GM12874 (cell line): ENCODE measurements at regions not wholly inside any gene's neighbourhood (a gene's known extent, or its start where the extent isn't known, plus 50 kb on each side); places are given as distances from the start of the nearest gene placed in this dataset.

Experiments used
- CTCF ChIP-seq: IDR thresholded peaks from 2 replicates; pipeline ENCODE4 v1.5.1; 2011; ENCODE audit warnings: low read depth, mild to moderate bottlenecking, control low read depth, low read length, moderate library complexity; ENCODE audit not compliant: insufficient read depth

GRCh38 chr7:101747053-101747878, 70.2 kb upstream of the CUX1 start:
- no peak for TF ChIP-seq CTCF

DNA sequence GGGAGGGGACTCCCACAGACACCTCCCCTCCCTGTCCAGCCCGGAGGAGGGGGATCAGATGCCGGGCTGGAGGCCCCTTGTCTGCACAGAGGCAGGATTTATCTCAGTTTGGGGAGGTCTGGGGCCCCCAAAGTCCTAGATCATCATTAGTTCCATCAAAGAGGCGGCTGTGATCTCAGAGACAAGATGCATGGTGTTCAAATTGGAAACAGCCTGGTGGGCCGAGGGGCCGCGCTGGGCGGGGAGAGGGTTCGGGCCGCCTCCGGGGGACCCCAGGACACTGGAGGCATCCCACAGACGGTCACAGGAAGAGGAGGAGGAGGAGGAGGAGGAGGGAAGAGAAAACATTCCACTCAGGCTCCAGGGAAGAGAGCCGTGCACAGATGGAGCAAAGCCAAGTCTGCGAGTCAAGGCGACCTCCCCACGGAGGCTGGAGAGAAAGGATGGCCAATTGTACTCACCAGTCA, 69.5 kb upstream of the CUX1 start:
- no peak for TF ChIP-seq CTCF

DNA sequence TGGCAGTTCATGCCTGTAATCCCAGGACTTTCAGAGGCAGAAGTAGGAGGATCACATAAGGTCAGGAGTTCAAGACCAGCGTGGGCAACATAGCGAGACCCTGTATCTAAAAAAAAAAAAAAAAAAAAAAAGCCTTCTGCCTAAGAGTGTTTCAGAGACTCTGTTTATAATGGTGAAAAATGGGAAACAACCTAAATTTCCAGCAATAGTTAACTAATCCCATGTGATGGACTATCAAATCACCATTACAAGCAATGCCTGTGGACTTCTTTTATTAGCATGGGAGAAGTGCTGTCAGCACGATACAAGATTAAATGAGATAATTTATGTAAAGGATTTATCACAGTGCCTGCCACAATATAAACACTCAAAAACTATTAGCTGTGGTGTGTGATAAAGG, 67.5 kb upstream of the CUX1 start:
- TF ChIP-seq CTCF = no peak

GRCh38 chr7:101753316-101753715, 64.1 kb upstream of the CUX1 start:
- TF ChIP-seq CTCF = no peak

GRCh38 chr7:101754424-101755159, 62.8 kb upstream of the CUX1 start:
- no peak for TF ChIP-seq CTCF

GRCh38 chr7:101757879-101758278, 59.5 kb upstream of the CUX1 start:
- TF ChIP-seq CTCF = no peak

DNA sequence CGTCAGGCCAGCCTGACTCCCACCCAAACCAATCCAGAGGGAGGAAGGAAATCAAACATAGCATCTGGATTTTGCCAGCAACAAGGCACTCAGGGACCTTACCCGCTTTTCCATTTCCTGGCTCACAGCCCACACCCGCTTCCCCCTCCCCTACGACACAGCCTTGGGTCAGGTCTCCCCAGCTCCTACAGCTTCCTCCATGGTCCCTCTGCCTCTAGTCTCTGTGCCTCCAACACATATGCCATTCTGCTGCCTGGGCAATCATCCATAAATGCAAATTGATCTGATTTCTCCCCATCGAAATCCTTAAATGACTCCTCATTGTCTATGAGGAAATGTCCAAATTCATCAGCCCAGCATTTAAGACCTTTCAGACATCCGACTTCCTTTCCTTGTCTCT, 53.2 kb upstream of the CUX1 start:
- no peak for TF ChIP-seq CTCF
